ENCODE measurements at regions not wholly inside any gene's neighbourhood (a gene's known extent, or its start where the extent isn't known, plus 50 kb on each side); places are given as distances from the start of the nearest gene placed in this dataset.

DNA sequence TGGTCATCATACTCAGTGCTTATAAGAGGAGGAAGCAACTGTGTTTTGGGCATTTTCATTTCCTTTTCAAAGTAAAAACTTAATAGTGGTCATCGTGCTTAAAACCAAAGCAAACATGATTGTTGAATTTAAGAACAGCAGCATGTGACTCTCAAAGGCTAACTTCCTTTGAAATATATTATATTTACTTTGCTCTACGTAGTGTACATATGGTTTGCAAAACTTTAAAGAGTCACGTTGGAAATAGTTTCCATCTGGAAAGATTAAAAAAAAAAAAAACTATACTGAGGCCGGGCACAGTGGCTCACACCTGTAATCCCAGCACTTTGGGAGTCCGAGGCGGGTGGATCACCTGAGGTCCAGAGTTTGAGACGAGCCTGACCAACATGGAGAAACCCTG lies 367.9 kb upstream of the BCHE start:
- DNase-seq (ENCODE audit: low spot score), result no peak

DNA sequence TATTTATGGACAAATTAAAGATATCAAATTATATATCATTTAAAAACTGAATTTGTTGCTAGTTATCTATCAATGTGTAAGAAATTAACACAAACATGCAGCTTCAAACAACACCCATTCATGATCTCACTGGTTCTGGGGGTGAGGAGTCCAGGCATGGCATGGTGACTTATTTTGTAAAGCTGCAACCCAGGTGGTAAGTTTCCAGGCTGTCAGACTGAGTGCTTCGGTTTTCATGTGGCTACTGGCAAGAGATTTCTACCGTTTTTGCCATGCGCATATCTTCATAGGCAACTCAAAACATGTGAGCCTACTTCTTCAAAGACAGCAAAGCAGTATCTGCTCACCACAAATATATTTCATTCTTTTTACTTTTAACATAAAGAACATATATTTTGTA lies 364.3 kb upstream of the BCHE start:
- no peak for DNase-seq (ENCODE audit: low spot score)

DNA sequence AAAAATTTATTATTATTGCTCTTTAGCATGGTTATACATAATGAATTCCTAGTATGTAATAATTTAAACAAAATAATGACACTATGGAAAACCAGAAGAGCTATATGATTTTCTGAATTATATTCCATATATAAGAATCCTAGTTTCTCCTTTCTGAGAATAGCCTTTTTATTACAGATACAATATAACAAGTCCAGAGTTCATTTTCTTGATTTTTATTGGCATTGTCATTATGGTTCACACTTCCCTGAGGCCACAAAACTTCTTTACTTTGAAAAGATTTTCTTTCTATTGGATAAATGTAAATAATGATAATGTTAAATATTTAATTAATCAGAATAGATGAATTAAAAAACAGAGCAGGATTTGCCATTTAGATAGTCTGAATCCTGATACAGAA lies 362.3 kb upstream of the BCHE start:
- no peak for DNase-seq (ENCODE audit: low spot score)

DNA sequence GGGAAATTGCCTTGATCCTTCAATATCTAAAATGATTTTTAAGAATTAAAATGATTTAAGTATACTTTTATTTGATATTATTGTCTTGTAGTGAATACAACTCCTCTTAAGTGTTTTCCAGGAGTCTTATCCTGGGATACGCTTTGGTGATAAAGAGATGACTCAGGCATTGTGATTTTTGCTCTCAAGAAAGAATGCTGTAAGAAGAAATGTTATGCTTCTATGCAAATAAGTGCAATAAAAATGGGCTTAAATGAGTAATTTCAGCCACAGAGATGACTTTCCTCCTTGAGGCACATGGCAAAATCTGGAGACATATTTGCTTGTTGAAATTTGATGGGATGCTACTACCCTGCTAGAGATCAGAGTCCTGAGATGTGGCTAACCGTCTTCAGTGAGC lies 358.6 kb upstream of the BCHE start:
- no peak for DNase-seq (ENCODE audit: low spot score)

DNA sequence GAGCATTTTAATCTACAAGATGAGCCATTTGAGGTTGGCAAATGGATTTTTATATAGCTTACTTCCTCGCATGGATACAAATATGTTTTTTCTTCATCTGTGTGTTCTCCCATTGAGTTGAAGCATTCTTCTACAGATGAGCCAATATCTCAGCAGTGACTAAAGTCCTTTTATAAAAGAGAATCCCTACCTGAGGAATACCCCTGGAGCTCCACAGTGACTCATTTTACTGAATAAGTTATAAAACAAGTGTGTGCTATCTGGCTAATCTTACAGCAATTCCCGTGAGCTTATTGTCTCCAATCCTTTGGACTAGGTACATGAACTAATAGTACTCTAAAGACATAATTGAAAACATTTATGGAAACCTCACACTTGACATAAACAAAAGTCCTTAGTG lies 354.2 kb upstream of the BCHE start:
- DNase-seq (ENCODE audit: low spot score), result no peak

DNA sequence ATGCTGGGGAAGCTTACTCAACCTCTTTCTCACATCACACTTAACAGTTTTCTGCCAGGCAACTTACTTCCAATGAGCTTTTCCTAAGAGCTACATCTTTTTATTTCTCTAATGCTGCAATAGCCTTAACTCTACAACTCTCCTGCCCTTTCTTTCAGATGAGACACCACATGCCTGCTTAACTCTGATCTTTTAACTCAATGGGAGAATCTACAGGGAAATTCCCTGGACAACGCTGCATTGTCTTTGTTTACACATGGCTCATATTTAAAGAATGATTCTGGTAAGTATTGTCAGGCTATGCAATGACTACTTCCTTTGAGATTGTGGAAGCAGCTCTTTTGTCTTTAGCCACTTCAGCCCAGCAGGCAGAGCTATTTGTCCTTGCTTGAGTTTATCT lies 353.1 kb upstream of the BCHE start:
- no peak for DNase-seq (ENCODE audit: low spot score)

DNA sequence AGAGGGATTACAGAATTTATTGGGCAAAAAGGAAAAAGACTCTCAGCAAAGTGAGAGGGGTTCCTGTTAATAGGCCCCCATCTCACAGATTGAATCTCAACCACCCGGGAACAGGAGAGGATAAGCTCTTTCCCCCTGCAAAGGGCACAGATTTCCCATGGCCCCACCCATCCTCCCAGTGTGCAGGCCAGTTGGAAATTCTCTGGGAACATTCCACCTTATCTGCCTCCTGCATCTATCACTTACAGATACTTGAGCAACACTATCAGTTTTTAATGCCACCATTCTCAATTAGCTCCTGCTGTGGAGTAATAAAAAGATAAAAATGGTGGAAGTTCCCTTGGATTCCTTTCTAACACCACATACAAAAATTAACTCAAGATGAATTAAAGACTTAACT lies 350.0 kb upstream of the BCHE start:
- DNase-seq (ENCODE audit: low spot score), result no peak

DNA sequence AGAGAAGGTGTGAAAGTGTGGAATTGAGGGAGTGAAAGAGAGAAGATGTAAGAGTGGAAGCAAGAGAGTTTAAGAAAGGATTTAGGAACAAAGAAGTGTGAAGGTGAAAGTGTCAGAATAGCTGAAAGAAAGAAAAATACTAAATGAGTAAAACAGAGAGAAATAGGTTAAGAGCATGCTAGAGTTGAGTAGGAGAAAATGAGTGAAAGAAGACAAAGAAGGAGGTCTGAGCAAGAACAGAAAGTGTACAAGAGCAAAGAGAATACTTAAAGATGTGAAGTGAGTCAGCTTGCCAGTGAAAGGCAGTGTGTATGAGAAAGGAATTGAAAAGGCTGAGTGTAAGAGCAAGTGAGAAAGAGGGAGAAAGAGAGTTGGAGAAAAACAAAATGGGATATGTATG lies 348.8 kb upstream of the BCHE start:
- no peak for DNase-seq (ENCODE audit: low spot score)

DNA sequence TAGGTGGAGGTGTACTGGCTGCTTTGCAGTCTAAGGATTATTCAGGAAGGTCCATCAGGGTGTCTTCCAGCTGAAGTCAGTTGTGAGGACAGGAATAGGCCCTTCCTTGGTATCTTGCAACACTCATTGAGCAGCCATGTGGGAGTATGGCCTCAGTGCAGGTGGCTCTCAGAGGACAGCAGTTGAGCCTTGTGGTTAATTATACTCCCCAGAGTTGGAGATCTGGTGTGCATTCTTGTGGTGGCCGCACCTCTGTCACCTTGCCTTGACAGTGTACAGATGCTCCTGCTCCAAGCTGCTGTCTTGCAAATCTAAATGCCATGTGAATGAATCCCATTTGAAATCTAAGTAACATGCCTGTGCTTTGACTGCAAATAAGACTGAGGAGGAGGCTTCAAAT lies 339.9 kb upstream of the BCHE start:
- no peak for DNase-seq (ENCODE audit: low spot score)

DNA sequence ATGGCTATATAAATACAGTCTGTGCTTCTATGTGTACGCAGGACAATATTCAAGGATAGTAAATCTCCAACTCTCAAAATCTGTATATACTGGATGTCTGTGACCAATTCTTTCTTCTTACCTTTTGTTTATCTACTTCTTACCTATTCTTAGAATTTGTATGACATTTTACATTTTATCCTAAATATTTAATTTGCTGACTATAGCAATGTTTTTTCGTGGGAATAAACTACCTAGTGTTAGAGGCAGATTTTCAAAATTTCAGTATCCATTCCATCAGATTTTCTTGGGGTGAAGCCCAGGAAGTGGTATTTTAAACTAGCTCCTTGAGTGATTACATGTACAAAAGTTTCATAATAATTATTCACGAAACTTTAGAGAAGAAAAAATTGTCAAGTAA lies 334.5 kb upstream of the BCHE start:
- DNase-seq (ENCODE audit: low spot score), result no peak

DNA sequence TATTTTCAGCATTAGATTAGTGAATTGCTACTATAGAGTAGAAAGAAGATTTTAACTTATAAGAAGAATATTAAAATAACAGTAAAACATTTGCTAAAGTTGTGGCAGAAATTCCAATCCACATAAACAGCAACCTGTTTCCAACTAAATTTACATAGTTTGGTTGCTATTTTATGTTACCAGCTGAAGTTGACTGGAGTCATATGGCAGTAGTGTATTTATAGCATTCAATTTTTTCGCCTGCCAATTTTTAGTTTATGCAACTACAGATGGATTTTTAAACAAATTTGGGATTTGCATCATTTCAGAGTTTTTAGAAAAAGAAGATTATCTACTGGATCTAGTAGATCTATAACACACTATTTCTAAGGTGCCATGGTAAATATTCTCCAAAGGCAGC lies 332.5 kb upstream of the BCHE start:
- DNase-seq (ENCODE audit: low spot score), result no peak

DNA sequence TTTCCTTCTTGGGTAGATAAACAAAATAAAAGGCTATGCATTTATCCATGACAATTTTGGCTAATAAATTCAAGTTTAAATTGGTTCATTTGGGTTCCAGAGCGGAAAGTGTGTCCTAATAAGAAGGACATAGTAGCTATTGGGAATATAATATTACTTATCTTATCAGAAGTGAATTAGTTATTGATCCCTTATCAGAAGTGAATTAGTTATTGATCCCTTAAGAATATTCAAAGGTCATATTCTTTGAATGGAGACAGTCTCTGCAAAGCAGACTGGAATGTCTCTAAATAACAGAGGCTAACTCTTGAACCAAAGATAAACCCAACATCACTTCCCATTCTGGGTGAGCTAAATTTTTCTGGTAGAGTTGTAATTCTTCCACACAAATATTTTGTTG lies 290.7 kb upstream of the BCHE start:
- no peak for DNase-seq (ENCODE audit: low spot score)

DNA sequence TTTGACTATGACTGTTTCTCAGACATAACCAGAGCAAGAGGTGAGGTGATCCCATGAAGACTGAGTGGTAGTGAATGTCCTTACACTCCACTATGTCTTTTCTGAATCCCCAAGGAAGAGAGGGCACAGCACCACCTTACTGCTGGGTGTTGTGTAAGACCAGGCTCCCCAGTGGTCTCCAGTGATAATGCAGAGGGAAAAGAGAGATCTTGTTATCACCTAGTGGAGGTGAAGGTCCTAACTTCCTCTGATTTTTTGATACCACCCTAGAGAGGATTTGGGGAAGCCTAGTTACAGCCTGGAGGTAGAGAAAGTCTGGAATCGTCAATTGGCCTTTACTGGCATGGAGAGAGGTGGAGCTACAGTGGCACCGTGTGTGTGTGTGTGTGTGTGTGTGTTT lies 288.0 kb upstream of the BCHE start:
- no peak for DNase-seq (ENCODE audit: low spot score)

DNA sequence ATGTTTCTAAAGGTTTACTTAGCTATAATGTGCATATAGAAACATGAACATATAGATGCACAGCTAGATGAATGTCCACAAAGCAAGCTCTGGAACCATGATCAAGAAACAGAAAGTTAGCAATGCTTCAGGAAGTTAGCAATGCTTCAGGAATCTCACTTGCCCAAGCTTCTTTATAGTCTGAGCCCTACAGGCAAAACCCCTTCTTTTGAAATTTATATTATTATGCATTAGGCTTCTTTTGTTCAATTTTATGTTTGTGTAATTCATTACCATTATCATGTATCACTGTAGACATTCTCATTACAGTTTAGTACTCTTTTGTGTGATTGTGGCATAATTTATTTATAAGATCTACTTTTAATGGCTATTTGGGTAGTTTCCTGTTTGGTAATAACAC lies 286.4 kb upstream of the BCHE start:
- no peak for DNase-seq (ENCODE audit: low spot score)

DNA sequence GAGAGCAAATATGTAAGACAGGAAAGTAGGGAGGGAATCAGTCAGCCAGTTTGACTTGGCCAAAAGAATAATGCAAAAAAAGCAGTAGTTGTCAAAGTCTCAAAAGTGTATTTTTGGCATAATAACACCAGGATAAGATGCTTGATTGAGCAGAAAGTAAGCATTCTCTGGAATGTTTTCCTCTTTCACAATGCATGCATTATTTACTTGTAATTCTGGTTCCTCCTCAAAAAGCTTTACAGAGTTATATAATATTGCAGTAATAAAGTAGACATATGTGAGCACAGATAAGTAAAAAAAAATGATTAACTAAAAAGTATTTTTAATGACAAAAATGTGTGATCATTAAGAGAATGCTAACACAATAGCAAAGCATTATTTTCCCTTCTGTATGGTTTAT lies 285.9 kb upstream of the BCHE start:
- DNase-seq (ENCODE audit: low spot score), result no peak

DNA sequence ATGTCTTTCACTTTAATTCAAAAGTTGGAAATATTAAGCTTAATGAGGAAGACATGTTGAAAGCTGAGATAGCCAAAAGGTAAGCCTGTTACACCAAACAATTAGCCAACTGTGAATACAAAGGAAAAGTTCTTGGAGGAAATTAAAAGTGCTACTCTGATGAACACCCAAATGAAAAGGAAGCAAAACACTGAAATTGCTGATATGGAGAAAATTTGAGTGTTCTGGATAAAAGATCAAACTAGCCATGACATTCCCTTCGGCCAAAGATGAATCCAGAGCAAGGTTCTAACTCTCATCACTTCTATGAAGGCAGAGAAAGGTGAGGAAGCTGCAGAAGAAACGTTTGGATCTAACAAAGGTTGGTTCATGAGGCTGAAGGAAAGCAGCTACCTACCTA lies 280.8 kb upstream of the BCHE start:
- no peak for DNase-seq (ENCODE audit: low spot score)

DNA sequence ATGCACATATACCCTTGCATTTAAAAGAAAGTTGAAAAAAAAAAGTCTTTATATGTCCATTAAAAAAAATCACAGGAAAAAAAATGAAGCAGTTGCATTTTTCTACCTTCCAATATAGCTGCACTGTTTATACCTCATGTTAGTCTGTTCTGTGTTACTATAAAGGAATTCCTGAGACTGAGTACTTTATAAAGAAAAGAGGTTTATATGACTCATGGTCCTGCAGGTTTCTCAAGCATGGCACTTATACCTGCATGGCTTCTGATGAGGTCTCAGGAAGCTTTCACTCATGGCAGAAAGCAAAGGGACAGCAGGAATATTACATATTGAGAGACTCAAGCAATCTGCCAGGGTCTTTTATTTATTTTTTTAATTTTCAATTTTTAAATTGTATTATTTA lies 277.2 kb upstream of the BCHE start:
- no peak for DNase-seq (ENCODE audit: low spot score)

DNA sequence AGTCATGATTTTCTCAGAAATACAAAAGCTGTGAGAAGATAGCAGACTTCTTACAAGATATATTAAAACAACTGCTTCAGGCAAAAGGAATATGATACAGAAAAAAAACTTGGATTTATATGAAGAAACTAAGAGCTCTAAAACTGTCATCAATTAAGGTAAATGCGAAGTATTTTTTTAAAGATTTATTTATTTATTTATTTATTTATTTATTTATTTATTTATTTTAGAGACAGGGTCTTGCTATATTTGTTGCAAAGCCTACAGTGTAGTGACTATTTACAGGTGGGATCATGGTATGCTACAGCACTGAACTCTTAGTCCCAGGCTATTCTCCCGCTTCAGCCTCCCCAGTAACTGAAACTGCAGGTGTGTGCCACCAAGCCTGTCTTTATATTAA lies 274.3 kb upstream of the BCHE start:
- no peak for DNase-seq (ENCODE audit: low spot score)

DNA sequence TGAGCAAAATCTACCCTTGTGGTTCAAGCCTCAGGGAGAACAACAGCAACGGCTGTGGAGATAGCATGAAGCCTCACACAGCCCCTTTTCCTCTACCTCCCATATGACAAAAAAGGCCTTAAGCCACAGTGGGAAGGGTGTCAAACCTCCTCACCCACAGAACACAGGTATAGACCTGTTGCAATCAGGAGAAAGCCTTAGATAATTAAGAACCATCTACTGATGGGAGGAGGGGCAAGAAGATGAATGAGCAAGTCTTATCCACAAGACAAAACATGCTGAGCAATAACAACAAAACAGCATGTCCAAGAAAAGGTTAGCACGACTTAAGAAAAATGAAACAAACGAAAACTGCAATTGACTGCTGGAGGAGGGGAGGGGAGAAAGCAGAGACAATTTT lies 272.9 kb upstream of the BCHE start:
- no peak for DNase-seq (ENCODE audit: low spot score)

DNA sequence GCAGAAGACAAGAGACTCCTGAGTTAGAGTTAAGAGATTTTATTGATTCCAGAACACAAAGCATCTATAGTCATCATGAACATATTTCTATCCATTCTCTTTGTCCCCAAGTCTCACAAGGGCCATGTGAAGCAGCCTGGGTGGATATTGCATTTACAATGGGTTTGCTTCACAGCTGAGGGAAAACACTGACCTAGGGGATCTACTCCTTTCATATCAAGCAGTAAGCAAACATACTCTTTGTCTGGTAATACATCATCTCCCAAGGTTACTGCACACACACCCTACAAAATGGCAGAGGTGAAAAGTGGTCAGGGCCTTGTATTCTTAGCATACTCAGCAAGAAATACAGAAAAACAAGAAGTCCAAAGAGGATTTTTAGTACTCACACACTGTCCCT lies 267.7 kb upstream of the BCHE start:
- no peak for DNase-seq (ENCODE audit: low spot score)

DNA sequence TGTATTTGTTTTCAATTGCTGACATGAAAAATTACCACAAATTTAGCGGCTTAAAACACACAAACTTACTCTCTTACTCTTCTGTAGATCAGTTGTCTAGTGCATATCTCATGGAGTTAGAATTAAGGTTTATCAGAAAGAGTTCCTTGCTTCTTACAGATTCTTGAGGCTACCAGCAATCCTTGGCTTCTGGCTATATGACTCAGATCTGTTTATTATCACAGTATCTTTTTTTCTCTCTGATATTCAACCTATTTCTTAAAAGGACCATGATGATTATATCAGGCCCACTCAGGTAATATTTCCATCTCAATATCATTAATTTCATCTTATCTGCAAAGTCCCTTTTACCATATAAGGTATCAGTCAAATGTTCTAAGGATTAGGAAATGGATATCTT lies 263.5 kb upstream of the BCHE start:
- no peak for DNase-seq (ENCODE audit: low spot score)

DNA sequence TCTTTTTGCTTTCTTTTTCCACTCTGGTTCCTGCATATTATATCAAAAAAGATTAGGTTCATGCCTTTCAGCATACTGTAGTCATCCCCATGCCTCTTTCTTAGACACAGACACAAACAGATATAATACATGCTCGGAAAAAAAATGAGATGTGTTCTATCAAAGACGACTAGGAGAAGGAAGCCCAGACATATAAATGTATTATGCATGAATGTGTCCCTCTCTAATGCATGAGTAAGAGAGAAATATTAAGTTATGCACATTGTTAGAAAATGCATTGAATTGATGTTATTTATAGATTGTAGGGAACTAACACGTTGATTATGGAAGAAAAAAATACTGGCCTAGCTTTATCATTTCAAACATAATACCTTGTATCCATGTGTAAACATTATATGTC lies 252.4 kb upstream of the BCHE start:
- no peak for DNase-seq (ENCODE audit: low spot score)

DNA sequence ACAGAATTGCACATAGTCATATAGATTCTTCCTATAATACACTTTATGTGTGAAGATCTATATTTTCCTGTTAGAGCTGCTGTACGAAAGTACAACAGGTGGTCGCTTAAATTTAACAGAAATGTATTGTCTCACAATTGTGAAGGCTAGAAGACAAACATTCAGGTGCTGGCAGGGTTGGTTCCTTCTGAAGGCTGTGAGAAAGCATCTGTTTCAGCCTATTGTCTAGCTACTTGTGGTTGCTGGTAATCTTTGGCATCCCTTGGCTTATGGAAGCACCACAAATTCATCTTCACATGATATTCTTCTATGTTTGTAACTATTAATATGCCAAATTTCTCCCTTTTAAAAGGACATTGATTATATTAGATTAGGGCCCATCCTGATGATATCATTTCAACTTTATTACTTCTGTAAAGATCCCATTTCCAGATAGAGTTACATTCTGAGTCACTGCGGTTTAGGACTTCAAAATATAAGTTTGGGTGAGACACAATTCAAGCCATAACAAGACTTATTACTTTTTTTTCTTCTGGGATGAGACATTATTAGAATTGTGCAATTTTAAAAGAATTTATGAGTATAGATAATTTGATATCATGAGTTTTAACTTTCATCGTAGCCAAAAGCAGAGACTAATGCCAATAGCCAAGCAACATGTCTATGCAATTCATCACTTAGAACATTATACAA lies 248.1 kb upstream of the BCHE start:
- DNase-seq (ENCODE audit: low spot score), result no peak

DNA sequence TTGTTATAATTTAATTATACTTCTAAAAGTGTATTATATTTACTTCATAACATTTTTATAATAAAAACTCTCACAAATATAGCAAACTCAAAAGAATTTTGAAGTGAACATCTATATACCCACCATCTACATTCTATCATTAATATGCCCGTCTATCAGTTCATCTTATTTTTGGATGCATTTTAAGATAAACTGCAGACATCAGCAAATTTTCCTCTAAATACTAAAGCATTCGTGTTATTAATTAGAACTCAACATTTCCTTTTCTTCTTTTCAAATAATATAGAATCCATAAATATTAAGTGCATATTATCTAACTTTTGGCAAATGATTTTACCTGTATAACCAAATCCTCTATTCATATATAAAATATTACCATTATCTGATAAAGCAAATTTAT lies 242.9 kb upstream of the BCHE start:
- no peak for DNase-seq (ENCODE audit: low spot score)

DNA sequence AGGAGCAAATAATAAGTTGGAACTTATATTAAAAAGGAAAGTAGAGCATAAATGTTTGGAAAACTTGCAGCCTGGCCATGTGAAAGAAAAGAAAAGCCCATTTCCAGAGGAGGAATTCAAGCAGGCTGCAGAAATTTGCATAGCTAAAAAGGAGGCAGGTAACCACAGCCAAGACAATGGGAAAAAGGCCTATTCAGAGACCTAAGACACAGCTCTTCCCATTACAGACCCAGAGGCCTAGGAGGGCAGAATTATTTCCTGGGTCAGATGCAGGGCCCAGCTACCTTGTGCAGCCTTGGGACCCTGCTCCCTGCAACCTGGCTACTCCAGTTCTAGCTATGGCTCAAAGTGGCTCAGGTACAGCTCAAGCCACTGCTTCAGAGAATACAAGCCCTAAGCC lies 234.6 kb upstream of the BCHE start:
- DNase-seq (ENCODE audit: low spot score), result no peak
